Nephron progenitor cell (in vitro differentiated cells): ENCODE measurements at regions not wholly inside any gene's neighbourhood (a gene's known extent, or its start where the extent isn't known, plus 50 kb on each side); places are given as distances from the start of the nearest gene placed in this dataset.

Experiments used
- DNase-seq: peaks from one replicate; pipeline ENCODE4 v3.0.0; 2021
- H3K27ac Mint-ChIP-seq: 2 replicates; pipeline ENCODE4 v1.8.0; 2021; ENCODE audit warnings: mild to moderate bottlenecking, moderate library complexity, mixed read lengths
- H3K27me3 Mint-ChIP-seq: 2 replicates; pipeline ENCODE4 v1.8.0; 2021; ENCODE audit warnings: mild to moderate bottlenecking, low read depth, mixed read lengths; ENCODE audit not compliant: poor library complexity
- H3K36me3 Mint-ChIP-seq: 2 replicates; pipeline ENCODE4 v1.8.0; 2021; ENCODE audit warnings: low read depth, mixed read lengths
- H3K4me1 Mint-ChIP-seq: 2 replicates; pipeline ENCODE4 v1.8.0; 2021; ENCODE audit warnings: mixed read lengths
- H3K4me3 Mint-ChIP-seq: 2 replicates; pipeline ENCODE4 v1.8.0; 2021; ENCODE audit warnings: mild to moderate bottlenecking, moderate library complexity, mixed read lengths
- H3K9me3 Mint-ChIP-seq: 2 replicates; pipeline ENCODE4 v1.8.0; 2021; ENCODE audit warnings: mild to moderate bottlenecking, moderate library complexity, mixed read lengths
- CTCF ChIP-seq: fragments of 200-600 bp; sonication (generic); IDR thresholded peaks from 2 replicates; pipeline ENCODE4 v1.5.0; 2021; ENCODE audit warnings: antibody characterized with exemption

- Mint-ChIP-seq H3K27ac (peak overlapping the region; percentile 25), H3K4me3 (no peak overlapping the region), H3K27me3 (peaks cover 6% of the 10 kb centered on the region), H3K4me1 (peaks cover 28% of the 10 kb centered on the region), H3K36me3 (no peaks in the 10 kb centered on the region), H3K9me3 (no peaks in the 10 kb centered on the region)
- TF ChIP-seq CTCF = no peak
- DNase-seq = no peak
Measured at GRCh38 chr9:7363777-7364477, 435.7 kb downstream of the DMAC1 start.

GRCh38 chr9:7360513-7360912, 439.1 kb downstream of the DMAC1 start:
- Mint-ChIP-seq H3K36me3 (no peaks in the 10 kb centered on the region), H3K27ac (no peak overlapping the region), H3K27me3 (peaks cover 6% of the 10 kb centered on the region), H3K4me3 (no peak overlapping the region), H3K9me3 (no peaks in the 10 kb centered on the region), H3K4me1 (peaks cover 33% of the 10 kb centered on the region)
- TF ChIP-seq CTCF = no peak
- DNase-seq = no peak

GRCh38 chr9:7358876-7359275, 440.7 kb downstream of the DMAC1 start:
- peaks cover 27% of the 10 kb centered on the region for H3K4me1 Mint-ChIP-seq
- H3K27ac Mint-ChIP-seq = no peak overlapping the region
- DNase-seq = no peak

GRCh38 chr9:7354704-7355103, 444.9 kb downstream of the DMAC1 start:
- no peak overlapping the region for H3K27ac Mint-ChIP-seq
- peaks cover 4% of the 10 kb centered on the region for H3K36me3 Mint-ChIP-seq
- H3K9me3 Mint-ChIP-seq = peaks cover 4% of the 10 kb centered on the region
- H3K27me3 Mint-ChIP-seq = peaks cover 6% of the 10 kb centered on the region
- TF ChIP-seq CTCF = no peak
- H3K4me1 Mint-ChIP-seq = peaks cover 7% of the 10 kb centered on the region
- H3K4me3 Mint-ChIP-seq = no peak overlapping the region
- no peak for DNase-seq

More at GRCh38 chr9:7358876-7359275, 440.7 kb downstream of the DMAC1 start:
- TF ChIP-seq CTCF = no peak
- Mint-ChIP-seq H3K36me3 (no peaks in the 10 kb centered on the region), H3K9me3 (no peaks in the 10 kb centered on the region), H3K27me3 (peaks cover 10% of the 10 kb centered on the region), H3K4me3 (no peak overlapping the region)

GRCh38 chr9:7348692-7349091, 450.9 kb downstream of the DMAC1 start:
- DNase-seq = no peak
- Mint-ChIP-seq H3K9me3 (peaks cover 17% of the 10 kb centered on the region), H3K4me3 (no peak overlapping the region), H3K36me3 (peaks cover 11% of the 10 kb centered on the region), H3K27ac (no peak overlapping the region), H3K27me3 (peaks cover 3% of the 10 kb centered on the region), H3K4me1 (no peaks in the 10 kb centered on the region)
- TF ChIP-seq CTCF = no peak

GRCh38 chr9:7347556-7347955, 452.0 kb downstream of the DMAC1 start:
- H3K27ac Mint-ChIP-seq = no peak overlapping the region
- H3K36me3 Mint-ChIP-seq = peaks cover 11% of the 10 kb centered on the region
- no peak overlapping the region for H3K4me3 Mint-ChIP-seq
- no peak for DNase-seq
- peaks cover 3% of the 10 kb centered on the region for H3K27me3 Mint-ChIP-seq
- no peaks in the 10 kb centered on the region for H3K4me1 Mint-ChIP-seq
- peaks cover 17% of the 10 kb centered on the region for H3K9me3 Mint-ChIP-seq
- TF ChIP-seq CTCF = no peak
